DND-41 (cell line): ENCODE measurements at regions not wholly inside any gene's neighbourhood (a gene's known extent, or its start where the extent isn't known, plus 50 kb on each side); places are given as distances from the start of the nearest gene placed in this dataset.

ENCODE experiments used
- ATAC-seq: fragments of 200-7000 bp; cut with Tn5 transposase; 3 replicates; pipeline ENCODE4 v1.9.1; 2021; ENCODE audit warnings: low read depth; ENCODE audit not compliant: insufficient read depth
- DNase-seq: peaks from one replicate; pipeline ENCODE4 v3.0.0-alpha.2; 2020
- H2AFZ ChIP-seq: 2 replicates; pipeline ENCODE4 v1.6.0; 2012; ENCODE audit warnings: low read depth, low read length
- H3K27ac ChIP-seq: 2 replicates; pipeline ENCODE4 v1.5.1; 2012; ENCODE audit warnings: low read length, inconsistent platforms
- H3K27me3 ChIP-seq: fragments of 200-600 bp; sonication (generic); 2 replicates; pipeline ENCODE4 v1.6.0; 2012; ENCODE audit warnings: low read length, mild to moderate bottlenecking, inconsistent platforms; ENCODE audit not compliant: insufficient read depth, poor library complexity
- H3K36me3 ChIP-seq: 2 replicates; pipeline ENCODE4 v1.5.1; 2012; ENCODE audit warnings: low read length, inconsistent platforms; ENCODE audit not compliant: insufficient read depth
- H3K4me1 ChIP-seq: 2 replicates; pipeline ENCODE4 v1.5.1; 2012; ENCODE audit warnings: mild to moderate bottlenecking, low read length; ENCODE audit not compliant: insufficient read depth
- H3K4me2 ChIP-seq: 2 replicates; pipeline ENCODE4 v1.6.0; 2012; ENCODE audit warnings: mild to moderate bottlenecking, moderate library complexity, low read length, inconsistent platforms; ENCODE audit not compliant: insufficient read depth
- H3K4me3 ChIP-seq, 2 experiments: fragments of 200-600 bp in 1 of 2; shearing (Covaris generic) in 1 of 2; 2 replicates each; pipeline ENCODE4 v1.5.1; 2012 to 2016; ENCODE audit warnings: inconsistent platforms in 2 of 2, low read length in 2 of 2, mild to moderate bottlenecking in 2 of 2, low read depth in 1 of 2, moderate library complexity in 1 of 2
- H3K79me2 ChIP-seq: 2 replicates; pipeline ENCODE4 v1.6.0; 2012; ENCODE audit warnings: low read length, inconsistent platforms; ENCODE audit not compliant: insufficient read depth
- H3K9ac ChIP-seq: 2 replicates; pipeline ENCODE4 v1.6.0; 2012; ENCODE audit warnings: low read depth, mild to moderate bottlenecking, inconsistent platforms, low read length, moderate library complexity
- H3K9me3 ChIP-seq: 2 replicates; pipeline ENCODE4 v1.5.1; 2012; ENCODE audit warnings: low read length, moderate library complexity, mild to moderate bottlenecking, inconsistent platforms; ENCODE audit not compliant: insufficient read depth, severe bottlenecking
- H4K20me1 ChIP-seq: 2 replicates; pipeline ENCODE4 v1.6.0; 2012; ENCODE audit warnings: low read length; ENCODE audit not compliant: insufficient read depth
- CTCF ChIP-seq: IDR thresholded peaks from 2 replicates; pipeline ENCODE4 v1.5.1; 2012; ENCODE audit warnings: borderline replicate concordance, low read length, moderate library complexity, mild to moderate bottlenecking; ENCODE audit not compliant: poor library complexity, severe bottlenecking; ENCODE audit errors: extremely low read depth
- EZH2 ChIP-seq: IDR thresholded peaks from 3 replicates; pipeline ENCODE4 v1.6.1; 2012; ENCODE audit warnings: borderline replicate concordance, low read depth, mild to moderate bottlenecking, moderate library complexity, low read length, inconsistent platforms; ENCODE audit not compliant: severe bottlenecking

GRCh38 chr10:105844241-105844640, 1203.2 kb downstream of the SORCS3 start:
- Histone ChIP-seq H3K9ac (no peak overlapping the region), H3K36me3 (no peaks in the 10 kb centered on the region), H3K27ac (no peak overlapping the region), H4K20me1 (no peaks in the 10 kb centered on the region), H3K27me3 (no peaks in the 10 kb centered on the region), H3K79me2 (no peaks in the 10 kb centered on the region), H3K4me3 (no peak overlapping the region), H3K4me1 (no peaks in the 10 kb centered on the region), H3K9me3 (no peaks in the 10 kb centered on the region), H2AFZ (no peak overlapping the region), H3K4me2 (no peak overlapping the region)
- TF ChIP-seq CTCF (no peak), EZH2 (no peak)
- no peak for ATAC-seq
- DNase-seq = no peak

GRCh38 chr10:105843786-105844185, 1202.7 kb downstream of the SORCS3 start:
- ATAC-seq (no peak), DNase-seq (no peak)
- no peak overlapping the region for H3K4me2 ChIP-seq
- TF ChIP-seq CTCF = no peak
- no peak for TF ChIP-seq EZH2
- no peak overlapping the region for H3K9ac ChIP-seq
- H3K27me3 ChIP-seq = no peaks in the 10 kb centered on the region
- H3K4me3 ChIP-seq = no peak overlapping the region
- H3K27ac ChIP-seq = no peak overlapping the region
- H3K4me1 ChIP-seq = no peaks in the 10 kb centered on the region
- no peaks in the 10 kb centered on the region for H3K9me3 ChIP-seq
- no peaks in the 10 kb centered on the region for H3K79me2 ChIP-seq
- H2AFZ ChIP-seq = no peak overlapping the region
- H3K36me3 ChIP-seq = no peaks in the 10 kb centered on the region
- no peaks in the 10 kb centered on the region for H4K20me1 ChIP-seq

- Histone ChIP-seq H4K20me1 (no peaks in the 10 kb centered on the region), H3K9me3 (no peaks in the 10 kb centered on the region), H3K4me3 (no peak overlapping the region), H3K79me2 (no peaks in the 10 kb centered on the region), H3K9ac (no peak overlapping the region), H2AFZ (peak overlapping the region; percentile 10; the same call in 1 of the 2 replicates), H3K4me1 (peaks cover 10% of the 10 kb centered on the region), H3K27me3 (no peaks in the 10 kb centered on the region), H3K36me3 (no peaks in the 10 kb centered on the region), H3K4me2 (no peak overlapping the region), H3K27ac (no peak overlapping the region)
- TF ChIP-seq CTCF (no peak), EZH2 (no peak)
- no peak for ATAC-seq
- DNase-seq = no peak
Observed at GRCh38 chr10:105840288-105840770, 1199.2 kb downstream of the SORCS3 start.

GRCh38 chr10:105838392-105838791, 1197.3 kb downstream of the SORCS3 start:
- Histone ChIP-seq H2AFZ (peak overlapping the region; percentile 23), H3K4me2 (peak overlapping the region; percentile 43)

More at GRCh38 chr10:105838392-105838791, 1197.3 kb downstream of the SORCS3 start:
- no peaks in the 10 kb centered on the region for H4K20me1 ChIP-seq
- H3K36me3 ChIP-seq = no peaks in the 10 kb centered on the region
- no peaks in the 10 kb centered on the region for H3K27me3 ChIP-seq
- no peak overlapping the region for H3K27ac ChIP-seq
- ATAC-seq (no peak), DNase-seq (no peak)
- no peaks in the 10 kb centered on the region for H3K9me3 ChIP-seq
- H3K4me1 ChIP-seq = peaks cover 10% of the 10 kb centered on the region
- no peak overlapping the region for H3K9ac ChIP-seq
- H3K79me2 ChIP-seq = no peaks in the 10 kb centered on the region
- H3K4me3 ChIP-seq = no peak overlapping the region
- TF ChIP-seq EZH2 (no peak), CTCF (no peak)
